Naive thymus-derived CD8-positive, alpha-beta T cell (primary cell): ENCODE measurements at regions not wholly inside any gene's neighbourhood (a gene's known extent, or its start where the extent isn't known, plus 50 kb on each side); places are given as distances from the start of the nearest gene placed in this dataset.
A peak's percentile ranks its signal among the peaks of the same experiment; 100 is the strongest.

Source experiments
- ATAC-seq, 2 donors: fragments of 150-1000 bp; cut with Tn5 transposase in 1 of 2; sonication (Bioruptor Pico), chemical (Tn5 transposase) in 1 of 2; 1 replicate in 1 of 2; 2 replicates in 1 of 2; pipeline ENCODE4 v1.10.0; 2021; ENCODE audit warnings: mild to moderate bottlenecking in 2 of 2, moderate library complexity in 2 of 2
- POLR2A ChIA-PET: fragments of 350-600 bp; sonication (Branson Sonifier 250); formaldehyde crosslinking; loops from one replicate; lab custom pipeline; 2021; ENCODE audit warnings: antibody characterized with exemption; lab: Charles Lee
- DNase-seq, 10 donors: peaks; one replicate each; pipeline versions ENCODE4 v3.0.0 to v3.0.0-alpha.2; 2020 to 2022
- H3K27ac Mint-ChIP-seq, 10 donors: one replicate each; pipeline ENCODE4 v1.8.0; 2020 to 2022; ENCODE audit warnings: mild to moderate bottlenecking in 10 of 10, mixed read lengths in 10 of 10, moderate library complexity in 4 of 10, inconsistent platforms in 1 of 10
- H3K27me3 Mint-ChIP-seq, 5 donors: one replicate each; pipeline ENCODE4 v1.8.0; 2021 to 2022; ENCODE audit warnings: mixed read lengths in 5 of 5
- H3K36me3 Mint-ChIP-seq, 3 donors: one replicate each; pipeline ENCODE4 v1.8.0; 2020 to 2022; ENCODE audit warnings: mixed read lengths in 3 of 3, mild to moderate bottlenecking in 2 of 3, inconsistent platforms in 1 of 3
- H3K4me1 Mint-ChIP-seq, 4 donors: one replicate each; pipeline ENCODE4 v1.8.0; 2021 to 2022; ENCODE audit warnings: mixed read lengths in 4 of 4
- H3K4me3 Mint-ChIP-seq, 10 donors: one replicate each; pipeline ENCODE4 v1.8.0; 2020 to 2022; ENCODE audit warnings: mild to moderate bottlenecking in 10 of 10, mixed read lengths in 10 of 10, moderate library complexity in 6 of 10, inconsistent platforms in 1 of 10
- H3K9me3 Mint-ChIP-seq, 9 donors: one replicate each; pipeline ENCODE4 v1.8.0; 2020 to 2022; ENCODE audit warnings: mixed read lengths in 9 of 9, mild to moderate bottlenecking in 3 of 9, inconsistent platforms in 1 of 9, moderate library complexity in 1 of 9

GRCh38 chr14:97298331-97298730, 501.1 kb downstream of the VRK1 start:
- Mint-ChIP-seq H3K4me3 (no peak overlapping the region), H3K9me3 (no peaks in the 10 kb centered on the region), H3K36me3 (no peaks in the 10 kb centered on the region), H3K27ac (no peak overlapping the region), H3K27me3 (peaks cover 0 to 14% (median 2%) of the 10 kb centered on the region in 5 donors), H3K4me1 (peaks cover 3 to 9% (median 6%) of the 10 kb centered on the region in 4 donors)
- POLR2A ChIA-PET = interaction anchor here (1.4 kb wide), 1 partner anchor 9 kb away, joined by 4 read pairs; no protein-coding TSS in a partner anchor
- ATAC-seq = no peak
- no peak for DNase-seq

- Mint-ChIP-seq H3K36me3 (no peaks in the 10 kb centered on the region), H3K27me3 (peaks cover 0 to 14% (median 2%) of the 10 kb centered on the region in 5 donors), H3K4me1 (peaks cover 3 to 9% (median 6%) of the 10 kb centered on the region in 4 donors), H3K9me3 (no peaks in the 10 kb centered on the region), H3K27ac (no peak overlapping the region), H3K4me3 (no peak overlapping the region)
- ATAC-seq = no peak
- POLR2A ChIA-PET = no interaction called here
- DNase-seq = no peak
Observed at GRCh38 chr14:97298736-97299135, 501.6 kb downstream of the VRK1 start.

- Mint-ChIP-seq H3K4me1 (peaks cover 3 to 9% (median 6%) of the 10 kb centered on the region in 4 donors), H3K27ac (peak overlapping the region in 3 of 10 donors; percentile 4 to 59 (median 23)), H3K36me3 (no peaks in the 10 kb centered on the region), H3K4me3 (no peak overlapping the region), H3K27me3 (peaks cover 0 to 14% (median 2%) of the 10 kb centered on the region in 5 donors), H3K9me3 (no peaks in the 10 kb centered on the region)
- DNase-seq (peak in 6 of 10 donors; percentile 3 to 30 (median 20)), ATAC-seq (peak in 1 of 2 donors; percentile 47)
- POLR2A ChIA-PET = interaction anchor here (0.7 kb wide), 1 partner anchor 1975 kb away, joined by 6 read pairs; no protein-coding TSS in a partner anchor
Observed at GRCh38 chr14:97299661-97300060, 502.5 kb downstream of the VRK1 start.

GRCh38 chr14:97301931-97302559, 504.9 kb downstream of the VRK1 start:
- Mint-ChIP-seq H3K27ac (no peak overlapping the region), H3K27me3 (peaks cover 0 to 14% (median 2%) of the 10 kb centered on the region in 5 donors), H3K4me1 (peaks cover 4 to 15% (median 12%) of the 10 kb centered on the region in 4 donors), H3K9me3 (no peaks in the 10 kb centered on the region), H3K4me3 (peak overlapping the region in 1 of 10 donors; percentile 3), H3K36me3 (no peaks in the 10 kb centered on the region)
- POLR2A ChIA-PET = interaction anchor here (0.5 kb wide), 1 partner anchor 168 kb away, joined by 3 read pairs; no protein-coding TSS in a partner anchor
- no peak for ATAC-seq
- DNase-seq = no peak

- ATAC-seq = no peak
- H3K9me3 Mint-ChIP-seq = no peaks in the 10 kb centered on the region
- no peaks in the 10 kb centered on the region for H3K36me3 Mint-ChIP-seq
- no peak for DNase-seq
- POLR2A ChIA-PET = interaction anchor here (0.7 kb wide), 1 partner anchor 41 kb away, joined by 3 read pairs; no protein-coding TSS in a partner anchor
- no peaks in the 10 kb centered on the region for H3K27me3 Mint-ChIP-seq
- H3K4me1 Mint-ChIP-seq = peaks cover 4 to 18% (median 10%) of the 10 kb centered on the region in 4 donors
- peak overlapping the region in 3 of 10 donors; percentile 64 to 82 (median 79) for H3K27ac Mint-ChIP-seq
- no peak overlapping the region for H3K4me3 Mint-ChIP-seq
Observed at GRCh38 chr14:97306133-97306759, 509.1 kb downstream of the VRK1 start.

GRCh38 chr14:97306760-97307246, 509.6 kb downstream of the VRK1 start:
- no peaks in the 10 kb centered on the region for H3K9me3 Mint-ChIP-seq
- peaks cover 6 to 23% (median 15%) of the 10 kb centered on the region in 4 donors for H3K4me1 Mint-ChIP-seq
- peak overlapping the region in 3 of 10 donors; percentile 64 to 82 (median 79) for H3K27ac Mint-ChIP-seq
- peak overlapping the region in 1 of 10 donors; percentile 2 for H3K4me3 Mint-ChIP-seq
- no peak for DNase-seq
- ATAC-seq = no peak
- no peaks in the 10 kb centered on the region for H3K36me3 Mint-ChIP-seq
- no peaks in the 10 kb centered on the region for H3K27me3 Mint-ChIP-seq
- POLR2A ChIA-PET = interaction anchor here (0.7 to 1.3 kb wide), 2 partner anchors 9 to 40 kb away, joined by 3 to 4 read pairs; no protein-coding TSS in a partner anchor

GRCh38 chr14:97311411-97311810, 514.2 kb downstream of the VRK1 start:
- POLR2A ChIA-PET = no interaction called here
- ATAC-seq (no peak), DNase-seq (no peak)
- Mint-ChIP-seq H3K4me1 (peaks cover 6 to 21% (median 16%) of the 10 kb centered on the region in 4 donors), H3K36me3 (peaks cover 0 to 7% (median 5%) of the 10 kb centered on the region in 3 donors), H3K27me3 (no peaks in the 10 kb centered on the region), H3K9me3 (peaks cover 0 to 11% (median 3%) of the 10 kb centered on the region in 9 donors), H3K4me3 (no peak overlapping the region), H3K27ac (peak overlapping the region in 2 of 10 donors; percentile 5 to 44)

DNA sequence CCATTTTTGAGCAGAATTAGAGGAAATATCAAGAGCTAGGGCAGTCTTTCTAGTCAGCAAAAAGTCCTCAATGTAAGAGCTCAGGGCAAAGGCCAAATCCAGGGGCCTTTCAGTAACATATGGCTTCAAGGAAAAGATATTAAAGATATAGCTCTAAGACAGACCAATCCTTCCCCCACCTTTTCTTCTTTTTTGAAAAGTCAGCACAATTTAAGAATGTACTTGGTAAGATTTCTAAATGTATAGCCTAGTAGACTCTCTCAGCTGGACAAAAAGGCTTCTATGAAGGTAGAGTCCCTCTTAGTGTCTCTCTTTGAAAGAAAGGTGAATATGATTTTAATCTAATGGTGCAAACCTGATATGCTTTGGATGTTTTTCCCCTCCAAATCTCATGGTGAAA, 515.7 kb downstream of the VRK1 start:
- H3K4me1 Mint-ChIP-seq = peaks cover 5 to 11% (median 7%) of the 10 kb centered on the region in 4 donors
- DNase-seq = no peak
- no peak for ATAC-seq
- no peak overlapping the region for H3K27ac Mint-ChIP-seq
- H3K27me3 Mint-ChIP-seq = no peaks in the 10 kb centered on the region
- peaks cover 0 to 7% (median 5%) of the 10 kb centered on the region in 3 donors for H3K36me3 Mint-ChIP-seq
- no peak overlapping the region for H3K4me3 Mint-ChIP-seq
- peaks cover 0 to 11% (median 3%) of the 10 kb centered on the region in 9 donors for H3K9me3 Mint-ChIP-seq
- POLR2A ChIA-PET = interaction anchor here (1.0 kb wide), 1 partner anchor 123 kb away, joined by 4 read pairs; no protein-coding TSS in a partner anchor

GRCh38 chr14:97315790-97316189, 518.6 kb downstream of the VRK1 start:
- Mint-ChIP-seq H3K4me1 (peaks cover 2 to 15% (median 6%) of the 10 kb centered on the region in 4 donors), H3K4me3 (no peak overlapping the region), H3K36me3 (peaks cover 0 to 7% (median 5%) of the 10 kb centered on the region in 3 donors), H3K27me3 (no peaks in the 10 kb centered on the region), H3K27ac (no peak overlapping the region), H3K9me3 (peaks cover 0 to 16% (median 3%) of the 10 kb centered on the region in 9 donors)
- no peak for DNase-seq
- ATAC-seq = no peak
- POLR2A ChIA-PET = no interaction called here

- Mint-ChIP-seq H3K9me3 (peaks cover 0 to 21% (median 4%) of the 10 kb centered on the region in 9 donors), H3K4me3 (no peak overlapping the region), H3K4me1 (peaks cover 0 to 4% (median 0%) of the 10 kb centered on the region in 4 donors), H3K27ac (no peak overlapping the region), H3K36me3 (peaks cover 0 to 7% (median 3%) of the 10 kb centered on the region in 3 donors), H3K27me3 (peaks cover 0 to 2% (median 0%) of the 10 kb centered on the region in 5 donors)
- ATAC-seq = no peak
- DNase-seq = no peak
- POLR2A ChIA-PET = interaction anchor here (0.6 kb wide), 1 partner anchor 213 kb away, joined by 8 read pairs; no protein-coding TSS in a partner anchor
Observed at GRCh38 chr14:97318380-97318779, 521.2 kb downstream of the VRK1 start.

GRCh38 chr14:97319691-97320090, 522.5 kb downstream of the VRK1 start:
- ATAC-seq (no peak), DNase-seq (no peak)
- Mint-ChIP-seq H3K36me3 (no peaks in the 10 kb centered on the region), H3K4me1 (peaks cover 0 to 4% (median 0%) of the 10 kb centered on the region in 4 donors), H3K27ac (no peak overlapping the region), H3K27me3 (peaks cover 0 to 2% (median 0%) of the 10 kb centered on the region in 5 donors), H3K9me3 (peaks cover 0 to 10% (median 2%) of the 10 kb centered on the region in 9 donors), H3K4me3 (no peak overlapping the region)
- POLR2A ChIA-PET = no interaction called here

- Mint-ChIP-seq H3K9me3 (peaks cover 0 to 4% (median 0%) of the 10 kb centered on the region in 9 donors), H3K4me1 (peaks cover 12 to 24% (median 23%) of the 10 kb centered on the region in 4 donors), H3K27me3 (no peaks in the 10 kb centered on the region), H3K36me3 (no peaks in the 10 kb centered on the region), H3K4me3 (no peak overlapping the region), H3K27ac (no peak overlapping the region)
- DNase-seq (no peak), ATAC-seq (no peak)
- POLR2A ChIA-PET = no interaction called here
Observed at GRCh38 chr14:97328743-97329142, 531.6 kb downstream of the VRK1 start.
